Effector memory CD4-positive, alpha-beta T cell (primary cell): ENCODE measurements at regions not wholly inside any gene's neighbourhood (a gene's known extent, or its start where the extent isn't known, plus 50 kb on each side); places are given as distances from the start of the nearest gene placed in this dataset.

Experiments
- DNase-seq, 3 donors: peaks; one replicate each; pipeline ENCODE4 v3.0.0-alpha.2; 2020
- H3K27ac ChIP-seq: 2 replicates; pipeline ENCODE4 v1.7.0; 2013; ENCODE audit warnings: mild to moderate bottlenecking, low read length, moderate library complexity; ENCODE audit not compliant: insufficient read depth, poor library complexity, severe bottlenecking
- H3K27me3 ChIP-seq: replicated peaks from 2 replicates; pipeline ENCODE4 v1.7.0; 2013; ENCODE audit warnings: mild to moderate bottlenecking, low read length; ENCODE audit not compliant: insufficient read depth, control insufficient read depth, poor library complexity, severe bottlenecking
- H3K36me3 ChIP-seq: 2 replicates; pipeline ENCODE4 v1.7.0; 2013; ENCODE audit warnings: mild to moderate bottlenecking, low read length, moderate library complexity; ENCODE audit not compliant: control insufficient read depth, insufficient read depth
- H3K4me1 ChIP-seq: 2 replicates; pipeline ENCODE4 v1.7.0; 2013; ENCODE audit warnings: low read length, mild to moderate bottlenecking; ENCODE audit not compliant: control insufficient read depth, insufficient read depth, poor library complexity, severe bottlenecking
- H3K4me3 ChIP-seq: 2 replicates; pipeline ENCODE4 v1.7.0; 2013; ENCODE audit warnings: low read length, low read depth, mild to moderate bottlenecking; ENCODE audit not compliant: insufficient read depth, poor library complexity, severe bottlenecking
- H3K9me3 ChIP-seq: 2 replicates; pipeline ENCODE4 v1.7.0; 2013; ENCODE audit warnings: mild to moderate bottlenecking, low read length, moderate library complexity; ENCODE audit not compliant: control insufficient read depth

DNA sequence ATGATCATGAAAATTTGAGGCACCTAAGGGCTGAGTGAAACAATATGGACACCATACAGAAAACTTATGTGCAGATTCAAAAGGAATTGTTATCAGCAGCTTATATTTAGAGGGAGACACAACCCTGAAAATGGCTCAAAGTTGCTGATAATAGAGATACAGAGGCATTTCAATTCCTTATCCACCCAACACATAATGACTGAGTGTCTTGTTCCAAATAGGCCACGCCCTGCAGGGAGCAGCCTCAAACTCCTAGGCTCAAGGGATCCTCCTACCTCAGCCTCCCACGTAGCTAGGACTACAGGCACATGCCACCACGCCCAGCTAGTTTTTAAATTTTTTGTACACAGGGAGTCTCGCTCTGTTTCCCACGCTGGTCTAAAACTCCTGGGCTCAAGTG, 79.0 kb downstream of the LBH start:
- Histone ChIP-seq H3K9me3 (peaks cover 3% of the 10 kb centered on the region), H3K4me1 (peaks cover 6% of the 10 kb centered on the region), H3K36me3 (no peaks in the 10 kb centered on the region), H3K4me3 (no peak overlapping the region), H3K27me3 (no peaks in the 10 kb centered on the region), H3K27ac (no peak overlapping the region)
- DNase-seq: no peak

DNA sequence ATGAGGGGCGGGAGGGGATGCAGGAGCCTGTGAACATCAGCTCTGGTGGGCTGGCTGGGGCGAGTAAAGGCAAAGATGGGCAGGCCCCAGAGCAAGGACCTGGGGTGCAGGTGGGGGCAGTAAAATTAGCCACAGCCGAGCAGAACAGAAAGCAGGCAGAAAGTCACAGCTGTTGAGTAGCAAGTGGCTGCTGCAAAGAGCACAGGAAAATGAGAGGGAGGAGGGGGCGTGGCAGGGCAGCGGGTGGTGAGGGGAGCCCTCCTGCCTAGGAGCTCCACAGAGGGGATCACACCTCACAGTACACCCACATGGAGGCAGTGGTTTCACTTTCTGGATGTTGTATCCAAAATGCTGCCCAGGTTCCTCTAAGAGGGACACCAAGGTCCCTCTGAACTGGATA, 79.6 kb downstream of the LBH start:
- no peak overlapping the region for H3K27ac ChIP-seq
- peaks cover 11% of the 10 kb centered on the region for H3K4me1 ChIP-seq
- no peaks in the 10 kb centered on the region for H3K36me3 ChIP-seq
- no peaks in the 10 kb centered on the region for H3K27me3 ChIP-seq
- H3K4me3 ChIP-seq: no peak overlapping the region
- no peak for DNase-seq
- H3K9me3 ChIP-seq: peaks cover 3% of the 10 kb centered on the region

DNA sequence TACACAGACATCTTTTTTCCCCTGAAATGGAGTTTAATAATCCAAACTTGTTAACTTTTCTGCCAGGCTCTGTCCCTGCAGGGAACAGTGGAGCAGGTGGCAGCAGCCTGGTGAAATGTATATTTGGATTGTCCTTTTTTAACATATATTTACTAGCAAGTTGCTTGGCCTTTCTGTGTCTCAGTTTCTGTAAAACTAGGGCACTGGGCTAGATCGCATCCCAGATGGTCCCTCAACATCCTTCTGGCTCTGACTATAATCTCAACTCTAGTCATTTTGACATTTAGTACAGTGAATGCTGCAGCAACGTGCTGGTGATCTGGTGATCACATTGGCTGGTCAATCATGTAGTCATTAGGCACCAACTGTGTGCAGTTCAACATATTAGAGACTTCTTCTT, 80.4 kb downstream of the LBH start:
- peaks cover 3% of the 10 kb centered on the region for H3K9me3 ChIP-seq
- peaks cover 12% of the 10 kb centered on the region for H3K4me1 ChIP-seq
- no peak overlapping the region for H3K4me3 ChIP-seq
- no peaks in the 10 kb centered on the region for H3K27me3 ChIP-seq
- H3K27ac ChIP-seq: no peak overlapping the region
- no peaks in the 10 kb centered on the region for H3K36me3 ChIP-seq
- DNase-seq: no peak

GRCh38 chr2:30312916-30313315, 81.6 kb downstream of the LBH start:
- DNase-seq: no peak
- Histone ChIP-seq H3K27ac (no peak overlapping the region), H3K36me3 (no peaks in the 10 kb centered on the region), H3K4me1 (peaks cover 12% of the 10 kb centered on the region), H3K9me3 (peaks cover 3% of the 10 kb centered on the region), H3K4me3 (no peak overlapping the region), H3K27me3 (no peaks in the 10 kb centered on the region)

GRCh38 chr2:30314981-30315380, 83.6 kb downstream of the LBH start:
- peaks cover 3% of the 10 kb centered on the region for H3K9me3 ChIP-seq
- peak overlapping the region; percentile 4 for H3K27ac ChIP-seq
- H3K36me3 ChIP-seq: no peaks in the 10 kb centered on the region
- H3K4me1 ChIP-seq: peaks cover 12% of the 10 kb centered on the region
- no peaks in the 10 kb centered on the region for H3K27me3 ChIP-seq
- no peak overlapping the region for H3K4me3 ChIP-seq
- no peak for DNase-seq

DNA sequence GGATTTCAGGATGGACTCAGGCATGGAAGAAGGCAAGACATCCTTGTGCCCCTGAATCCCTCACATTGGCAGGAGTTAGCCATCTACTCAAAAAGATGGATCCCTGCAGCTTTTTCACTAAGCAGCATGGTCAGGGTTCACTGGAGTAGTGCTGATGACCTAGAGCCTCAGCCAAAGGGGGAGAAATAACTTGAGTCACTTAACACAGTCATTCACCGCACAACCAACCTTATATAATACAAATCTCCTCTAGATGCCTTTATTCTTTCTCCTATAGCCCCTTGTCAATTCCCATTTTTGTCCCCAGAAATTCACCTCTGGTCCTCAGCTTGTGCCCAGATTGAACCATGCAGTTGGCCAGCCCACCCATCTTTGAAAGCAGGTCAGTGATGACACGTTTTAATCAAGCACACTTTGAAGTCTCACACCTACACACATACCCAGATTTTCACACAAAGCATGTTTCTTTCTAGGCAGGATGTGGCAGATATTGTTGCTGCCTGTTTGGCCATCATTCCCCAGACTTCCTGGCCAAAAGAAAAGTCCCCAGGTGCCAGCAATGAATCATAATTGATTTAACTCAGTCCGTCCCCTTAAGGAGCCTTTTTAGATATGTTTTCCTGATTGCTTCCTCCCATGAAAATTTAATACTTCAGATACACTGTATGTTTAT, 84.2 kb downstream of the LBH start:
- H3K36me3 ChIP-seq: no peaks in the 10 kb centered on the region
- peaks cover 3% of the 10 kb centered on the region for H3K9me3 ChIP-seq
- H3K27ac ChIP-seq: peak overlapping the region; percentile 4
- H3K27me3 ChIP-seq: no peaks in the 10 kb centered on the region
- no peak overlapping the region for H3K4me3 ChIP-seq
- H3K4me1 ChIP-seq: peaks cover 12% of the 10 kb centered on the region
- no peak for DNase-seq

DNA sequence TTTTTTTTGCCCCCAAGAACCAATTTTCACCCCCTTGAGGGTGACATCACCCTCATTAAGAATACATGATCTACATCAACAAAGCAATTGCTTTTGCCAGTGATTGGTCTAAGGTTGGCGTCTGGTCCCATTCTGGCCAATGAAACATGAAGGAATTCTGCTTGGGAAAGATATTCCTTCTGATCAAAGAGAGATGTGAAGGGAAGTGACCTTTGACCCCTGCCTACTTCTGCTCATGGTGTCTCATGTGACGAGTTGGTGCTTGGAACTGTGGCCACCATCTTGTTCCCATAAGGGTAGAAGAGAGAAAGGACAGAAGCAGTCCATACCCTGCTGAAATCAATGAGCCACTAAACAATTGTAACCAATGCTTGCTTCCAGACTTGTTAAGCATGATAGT, 85.1 kb downstream of the LBH start:
- Histone ChIP-seq H3K4me3 (no peak overlapping the region), H3K27ac (peak overlapping the region; percentile 4), H3K36me3 (no peaks in the 10 kb centered on the region), H3K27me3 (no peaks in the 10 kb centered on the region), H3K9me3 (peaks cover 3% of the 10 kb centered on the region), H3K4me1 (peaks cover 12% of the 10 kb centered on the region)
- no peak for DNase-seq

GRCh38 chr2:30318987-30319782, 87.9 kb downstream of the LBH start:
- DNase-seq: no peak
- H3K27me3 ChIP-seq: no peaks in the 10 kb centered on the region
- H3K27ac ChIP-seq: no peak overlapping the region
- no peaks in the 10 kb centered on the region for H3K36me3 ChIP-seq
- peaks cover 3% of the 10 kb centered on the region for H3K9me3 ChIP-seq
- peaks cover 12% of the 10 kb centered on the region for H3K4me1 ChIP-seq
- no peak overlapping the region for H3K4me3 ChIP-seq

- Histone ChIP-seq H3K4me1 (no peaks in the 10 kb centered on the region), H3K27ac (no peak overlapping the region)
- no peak for DNase-seq
Observed at GRCh38 chr2:30321466-30321865, 90.1 kb downstream of the LBH start.

GRCh38 chr2:30323499-30323898, 92.2 kb downstream of the LBH start:
- Histone ChIP-seq H3K27ac (no peak overlapping the region), H3K36me3 (no peaks in the 10 kb centered on the region), H3K4me3 (no peak overlapping the region), H3K9me3 (no peaks in the 10 kb centered on the region), H3K27me3 (no peaks in the 10 kb centered on the region), H3K4me1 (no peaks in the 10 kb centered on the region)
- DNase-seq: no peak

More at GRCh38 chr2:30321466-30321865, 90.1 kb downstream of the LBH start:
- no peaks in the 10 kb centered on the region for H3K9me3 ChIP-seq
- no peaks in the 10 kb centered on the region for H3K36me3 ChIP-seq
- H3K4me3 ChIP-seq: no peak overlapping the region
- H3K27me3 ChIP-seq: no peaks in the 10 kb centered on the region
